Memory B cell (primary cell): ENCODE measurements at regions not wholly inside any gene's neighbourhood (a gene's known extent, or its start where the extent isn't known, plus 50 kb on each side); places are given as distances from the start of the nearest gene placed in this dataset.

ENCODE experiments used
- ATAC-seq: fragments of 150-1000 bp; cut with Tn5 transposase; 2 replicates; pipeline ENCODE4 v1.10.0; 2021; ENCODE audit warnings: low read depth, mild to moderate bottlenecking, moderate library complexity
- DNase-seq, 2 donors: peaks; one replicate each; pipeline ENCODE4 v3.0.0; 2022; ENCODE audit warnings: low spot score in 2 of 2
- H3K27ac Mint-ChIP-seq: one replicate; pipeline ENCODE4 v1.8.0; 2022; ENCODE audit warnings: mild to moderate bottlenecking, moderate library complexity, mixed read lengths
- H3K27me3 Mint-ChIP-seq: one replicate; pipeline ENCODE4 v1.8.0; 2022; ENCODE audit warnings: mixed read lengths
- H3K36me3 Mint-ChIP-seq: one replicate; pipeline ENCODE4 v1.8.0; 2022; ENCODE audit warnings: mild to moderate bottlenecking, mixed read lengths
- H3K4me1 Mint-ChIP-seq: one replicate; pipeline ENCODE4 v1.8.0; 2022; ENCODE audit warnings: mixed read lengths
- H3K4me3 Mint-ChIP-seq: one replicate; pipeline ENCODE4 v1.8.0; 2022; ENCODE audit warnings: mild to moderate bottlenecking, moderate library complexity, mixed read lengths
- H3K9me3 Mint-ChIP-seq: one replicate; pipeline ENCODE4 v1.8.0; 2022; ENCODE audit warnings: mixed read lengths

- no peak overlapping the region for H3K27ac Mint-ChIP-seq
- no peaks in the 10 kb centered on the region for H3K36me3 Mint-ChIP-seq
- H3K4me3 Mint-ChIP-seq = no peak overlapping the region
- no peaks in the 10 kb centered on the region for H3K27me3 Mint-ChIP-seq
- H3K9me3 Mint-ChIP-seq = peaks cover 9% of the 10 kb centered on the region
- no peak for DNase-seq
- H3K4me1 Mint-ChIP-seq = no peaks in the 10 kb centered on the region
- ATAC-seq = no peak
These were observed 1088.1 kb upstream of the PIK3C3 start for GRCh38 chr18:40866968-40867367.

- peaks cover 9% of the 10 kb centered on the region for H3K9me3 Mint-ChIP-seq
- no peak overlapping the region for H3K27ac Mint-ChIP-seq
- no peaks in the 10 kb centered on the region for H3K36me3 Mint-ChIP-seq
- H3K4me3 Mint-ChIP-seq = no peak overlapping the region
- DNase-seq = no peak
- no peaks in the 10 kb centered on the region for H3K27me3 Mint-ChIP-seq
- H3K4me1 Mint-ChIP-seq = no peaks in the 10 kb centered on the region
- no peak for ATAC-seq
These were observed 1088.9 kb upstream of the PIK3C3 start for GRCh38 chr18:40866013-40866645.

- Mint-ChIP-seq H3K9me3 (peaks cover 9% of the 10 kb centered on the region), H3K27me3 (no peaks in the 10 kb centered on the region), H3K4me1 (no peaks in the 10 kb centered on the region), H3K36me3 (no peaks in the 10 kb centered on the region), H3K4me3 (no peak overlapping the region), H3K27ac (no peak overlapping the region)
- ATAC-seq (no peak), DNase-seq (no peak)
These were observed 1090.2 kb upstream of the PIK3C3 start for GRCh38 chr18:40864846-40865245.

GRCh38 chr18:40863801-40864200 lies 1091.2 kb upstream of the PIK3C3 start:
- DNase-seq (no peak), ATAC-seq (no peak)
- no peaks in the 10 kb centered on the region for H3K36me3 Mint-ChIP-seq
- no peak overlapping the region for H3K4me3 Mint-ChIP-seq
- no peaks in the 10 kb centered on the region for H3K27me3 Mint-ChIP-seq
- H3K27ac Mint-ChIP-seq = no peak overlapping the region
- H3K9me3 Mint-ChIP-seq = peaks cover 8% of the 10 kb centered on the region
- no peaks in the 10 kb centered on the region for H3K4me1 Mint-ChIP-seq

- no peak for DNase-seq
- H3K4me1 Mint-ChIP-seq = no peaks in the 10 kb centered on the region
- peaks cover 12% of the 10 kb centered on the region for H3K9me3 Mint-ChIP-seq
- no peaks in the 10 kb centered on the region for H3K27me3 Mint-ChIP-seq
- no peaks in the 10 kb centered on the region for H3K36me3 Mint-ChIP-seq
- no peak overlapping the region for H3K4me3 Mint-ChIP-seq
- H3K27ac Mint-ChIP-seq = no peak overlapping the region
- ATAC-seq = no peak
These were observed 1094.8 kb upstream of the PIK3C3 start for GRCh38 chr18:40860189-40860588.

GRCh38 chr18:40855661-40856060 lies 1099.4 kb upstream of the PIK3C3 start:
- Mint-ChIP-seq H3K27ac (no peak overlapping the region), H3K4me3 (no peak overlapping the region), H3K27me3 (no peaks in the 10 kb centered on the region), H3K4me1 (no peaks in the 10 kb centered on the region), H3K36me3 (no peaks in the 10 kb centered on the region), H3K9me3 (peaks cover 4% of the 10 kb centered on the region)
- ATAC-seq (no peak), DNase-seq (no peak)

GRCh38 chr18:40852406-40852805 lies 1102.6 kb upstream of the PIK3C3 start:
- H3K4me1 Mint-ChIP-seq = no peaks in the 10 kb centered on the region
- DNase-seq (no peak), ATAC-seq (no peak)
- H3K36me3 Mint-ChIP-seq = no peaks in the 10 kb centered on the region
- peaks cover 2% of the 10 kb centered on the region for H3K9me3 Mint-ChIP-seq
- H3K27ac Mint-ChIP-seq = no peak overlapping the region
- no peaks in the 10 kb centered on the region for H3K27me3 Mint-ChIP-seq
- H3K4me3 Mint-ChIP-seq = no peak overlapping the region

GRCh38 chr18:40851014-40851429 lies 1104.0 kb upstream of the PIK3C3 start:
- Mint-ChIP-seq H3K4me3 (no peak overlapping the region), H3K27ac (no peak overlapping the region), H3K36me3 (no peaks in the 10 kb centered on the region), H3K4me1 (no peaks in the 10 kb centered on the region), H3K9me3 (peaks cover 2% of the 10 kb centered on the region), H3K27me3 (no peaks in the 10 kb centered on the region)
- DNase-seq = no peak
- ATAC-seq = no peak

GRCh38 chr18:40849886-40850285 lies 1105.1 kb upstream of the PIK3C3 start:
- no peak overlapping the region for H3K27ac Mint-ChIP-seq
- no peaks in the 10 kb centered on the region for H3K36me3 Mint-ChIP-seq

GRCh38 chr18:40841467-40841866 lies 1113.6 kb upstream of the PIK3C3 start:
- H3K4me3 Mint-ChIP-seq = no peak overlapping the region
- no peak overlapping the region for H3K27ac Mint-ChIP-seq
- DNase-seq (no peak), ATAC-seq (no peak)
- H3K9me3 Mint-ChIP-seq = peaks cover 5% of the 10 kb centered on the region
- no peaks in the 10 kb centered on the region for H3K4me1 Mint-ChIP-seq
- H3K27me3 Mint-ChIP-seq = no peaks in the 10 kb centered on the region
- H3K36me3 Mint-ChIP-seq = no peaks in the 10 kb centered on the region

More at GRCh38 chr18:40849886-40850285, 1105.1 kb upstream of the PIK3C3 start:
- DNase-seq (no peak), ATAC-seq (no peak)
- no peaks in the 10 kb centered on the region for H3K27me3 Mint-ChIP-seq
- peaks cover 1% of the 10 kb centered on the region for H3K9me3 Mint-ChIP-seq
- no peaks in the 10 kb centered on the region for H3K4me1 Mint-ChIP-seq
- no peak overlapping the region for H3K4me3 Mint-ChIP-seq

GRCh38 chr18:40841063-40841462 lies 1114.0 kb upstream of the PIK3C3 start:
- H3K9me3 Mint-ChIP-seq = peaks cover 5% of the 10 kb centered on the region
- no peaks in the 10 kb centered on the region for H3K4me1 Mint-ChIP-seq
- DNase-seq (no peak), ATAC-seq (no peak)
- H3K4me3 Mint-ChIP-seq = no peak overlapping the region
- no peak overlapping the region for H3K27ac Mint-ChIP-seq
- no peaks in the 10 kb centered on the region for H3K27me3 Mint-ChIP-seq
- no peaks in the 10 kb centered on the region for H3K36me3 Mint-ChIP-seq

GRCh38 chr18:40832362-40832761 lies 1122.7 kb upstream of the PIK3C3 start:
- no peak overlapping the region for H3K27ac Mint-ChIP-seq
- no peaks in the 10 kb centered on the region for H3K4me1 Mint-ChIP-seq
- DNase-seq (no peak), ATAC-seq (no peak)
- H3K4me3 Mint-ChIP-seq = no peak overlapping the region
- H3K27me3 Mint-ChIP-seq = no peaks in the 10 kb centered on the region
- H3K36me3 Mint-ChIP-seq = no peaks in the 10 kb centered on the region
- no peaks in the 10 kb centered on the region for H3K9me3 Mint-ChIP-seq

GRCh38 chr18:40824291-40824690 lies 1130.7 kb upstream of the PIK3C3 start:
- Mint-ChIP-seq H3K9me3 (peaks cover 9% of the 10 kb centered on the region), H3K27ac (no peak overlapping the region), H3K36me3 (no peaks in the 10 kb centered on the region)

GRCh38 chr18:40821596-40822243 lies 1133.3 kb upstream of the PIK3C3 start:
- H3K36me3 Mint-ChIP-seq = no peaks in the 10 kb centered on the region
- H3K9me3 Mint-ChIP-seq = peaks cover 9% of the 10 kb centered on the region
- no peak overlapping the region for H3K27ac Mint-ChIP-seq
- ATAC-seq (no peak), DNase-seq (no peak)
- no peaks in the 10 kb centered on the region for H3K27me3 Mint-ChIP-seq
- no peaks in the 10 kb centered on the region for H3K4me1 Mint-ChIP-seq
- no peak overlapping the region for H3K4me3 Mint-ChIP-seq

More at GRCh38 chr18:40824291-40824690, 1130.7 kb upstream of the PIK3C3 start:
- Mint-ChIP-seq H3K27me3 (no peaks in the 10 kb centered on the region), H3K4me1 (no peaks in the 10 kb centered on the region), H3K4me3 (no peak overlapping the region)
- DNase-seq (no peak), ATAC-seq (no peak)

GRCh38 chr18:40812981-40813515 lies 1142.0 kb upstream of the PIK3C3 start:
- Mint-ChIP-seq H3K4me3 (no peak overlapping the region), H3K9me3 (peaks cover 5% of the 10 kb centered on the region), H3K36me3 (no peaks in the 10 kb centered on the region), H3K27ac (no peak overlapping the region), H3K27me3 (no peaks in the 10 kb centered on the region), H3K4me1 (no peaks in the 10 kb centered on the region)
- ATAC-seq (no peak), DNase-seq (no peak)
